ENCODE measurements at regions not wholly inside any gene's neighbourhood (a gene's known extent, or its start where the extent isn't known, plus 50 kb on each side); places are given as distances from the start of the nearest gene placed in this dataset.

DNA sequence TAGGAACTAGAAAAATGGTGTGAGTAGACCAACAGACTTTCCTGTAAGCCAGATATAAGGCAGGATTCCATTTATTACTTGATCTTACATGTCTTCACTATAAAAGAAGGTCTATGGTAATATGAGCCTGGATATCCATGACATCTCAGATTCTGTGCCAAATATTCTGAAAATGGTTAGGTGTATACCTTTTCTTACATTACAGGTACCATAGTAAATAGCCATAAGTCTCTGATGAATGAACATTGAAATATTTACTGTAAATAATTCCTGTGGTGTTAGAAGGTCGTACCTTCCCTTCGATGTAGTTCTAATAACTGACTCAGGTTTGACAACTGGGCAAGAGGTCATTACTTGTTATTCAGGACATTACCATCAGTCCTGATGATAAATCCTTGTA lies 657.9 kb downstream of the BRINP3 start:
- DNase-seq (ENCODE audit: low spot score) (no peak), ATAC-seq (no peak)

DNA sequence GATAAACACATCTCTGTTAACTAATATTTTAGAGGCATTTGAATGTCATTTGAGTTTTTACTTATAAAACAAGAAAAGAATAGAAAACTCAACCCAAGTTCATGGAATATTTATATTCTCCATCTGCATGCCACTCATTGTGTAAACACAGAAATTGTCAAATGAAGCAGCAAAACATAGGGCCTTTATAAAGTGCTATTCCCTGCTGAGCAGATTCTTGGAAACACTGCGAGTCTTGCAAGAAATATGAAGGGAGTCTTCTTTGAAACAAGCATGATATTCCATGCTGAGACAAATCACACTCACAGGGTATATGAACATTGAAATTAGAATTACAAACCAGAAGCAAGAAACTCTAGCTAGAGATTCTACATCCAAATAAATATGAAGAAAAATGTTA lies 655.8 kb downstream of the BRINP3 start:
- ATAC-seq (no peak), DNase-seq (ENCODE audit: low spot score) (no peak)

DNA sequence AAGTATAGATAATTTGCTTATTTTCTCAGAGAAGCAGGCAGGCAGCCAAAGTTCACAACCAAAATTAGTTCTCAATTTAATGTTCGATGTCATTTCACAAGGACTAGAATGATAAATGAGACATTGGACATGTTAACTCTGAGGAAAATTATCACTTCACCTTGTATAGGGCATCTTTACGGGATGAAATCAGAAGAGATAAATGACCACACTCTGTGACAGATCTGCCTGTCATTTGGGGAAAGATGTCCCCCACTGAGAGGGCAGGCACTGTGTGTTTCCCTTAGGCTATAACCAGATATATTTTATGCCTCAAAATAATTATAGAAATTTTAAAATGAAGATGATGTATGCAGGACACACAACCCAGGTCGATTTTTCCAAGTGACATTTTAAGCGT lies 642.9 kb downstream of the BRINP3 start:
- ATAC-seq: no peak
- DNase-seq (ENCODE audit: low spot score): no peak

DNA sequence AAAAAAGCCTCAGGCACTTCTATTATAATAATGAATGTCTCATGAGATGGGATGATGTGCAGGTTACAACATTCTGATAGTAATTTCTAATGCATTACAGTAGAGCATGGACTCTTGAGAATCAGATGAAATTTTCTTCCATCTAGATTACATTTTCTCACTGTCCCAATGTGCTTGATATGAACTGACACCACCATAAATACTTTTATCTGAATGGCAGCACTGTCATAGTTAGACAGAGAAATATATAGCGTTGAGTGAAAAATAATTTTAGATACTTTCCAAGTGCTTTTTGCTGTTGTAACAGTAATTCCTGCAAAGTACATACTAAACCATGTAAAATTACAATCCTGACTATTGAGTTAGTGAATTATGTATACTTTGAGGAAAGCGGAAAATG lies 630.1 kb downstream of the BRINP3 start:
- no peak for ATAC-seq
- no peak for DNase-seq (ENCODE audit: low spot score)

DNA sequence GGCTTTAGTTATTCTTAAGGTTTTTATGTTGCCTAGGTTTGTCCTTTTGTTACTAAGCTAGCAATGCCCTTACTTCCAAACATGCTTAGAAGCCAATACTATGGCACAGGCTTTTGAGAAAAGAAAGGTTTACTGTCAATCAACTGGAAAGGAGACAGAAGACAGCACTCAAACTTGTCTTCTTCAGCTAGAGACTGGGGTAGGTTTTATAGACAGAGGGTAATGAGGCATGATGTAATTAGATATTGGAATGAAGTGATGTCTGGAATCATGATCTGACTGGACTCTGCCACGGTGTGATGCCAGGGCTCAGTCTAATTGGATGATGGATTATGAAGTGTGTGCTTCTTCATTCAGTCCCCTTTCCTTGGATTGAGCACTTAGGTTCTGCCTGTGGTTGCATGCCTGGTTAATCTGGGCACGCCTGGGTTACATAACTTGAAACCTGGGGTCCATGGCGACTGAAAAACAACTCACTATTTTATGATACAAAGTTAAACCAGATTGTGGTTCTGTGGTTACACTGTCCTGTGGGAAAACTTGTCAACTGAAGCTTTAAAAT lies 625.8 kb downstream of the BRINP3 start:
- DNase-seq (ENCODE audit: low spot score) (no peak), ATAC-seq (no peak)

DNA sequence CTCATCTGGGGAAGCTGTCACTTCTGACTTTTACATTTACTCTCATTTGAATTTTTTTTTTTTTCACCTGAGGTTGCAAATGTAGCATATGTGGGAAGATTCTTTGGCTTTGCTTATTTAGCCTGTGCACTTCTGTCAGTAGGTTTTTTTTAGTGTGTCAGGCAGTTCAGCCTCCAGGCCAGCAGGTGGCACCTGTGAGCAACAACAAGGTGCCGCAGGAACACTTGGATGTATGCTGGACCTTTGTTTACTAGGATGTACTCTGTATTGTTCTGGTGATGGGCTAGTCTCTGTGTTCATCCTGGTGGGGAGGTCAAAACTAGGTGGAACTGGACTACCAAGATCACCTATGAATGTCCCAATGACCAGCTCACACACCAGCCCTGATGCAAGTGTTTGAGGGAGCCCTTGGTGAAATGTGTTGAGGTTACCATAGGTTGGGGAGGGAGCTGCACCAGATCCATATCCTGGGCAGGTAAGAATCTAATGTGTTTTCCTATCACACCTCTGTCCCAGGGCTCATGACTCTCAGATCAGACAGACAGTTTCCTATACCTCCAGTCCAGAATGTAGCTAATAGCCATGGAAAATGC lies 618.2 kb downstream of the BRINP3 start:
- DNase-seq (ENCODE audit: low spot score) (no peak), ATAC-seq (no peak)

DNA sequence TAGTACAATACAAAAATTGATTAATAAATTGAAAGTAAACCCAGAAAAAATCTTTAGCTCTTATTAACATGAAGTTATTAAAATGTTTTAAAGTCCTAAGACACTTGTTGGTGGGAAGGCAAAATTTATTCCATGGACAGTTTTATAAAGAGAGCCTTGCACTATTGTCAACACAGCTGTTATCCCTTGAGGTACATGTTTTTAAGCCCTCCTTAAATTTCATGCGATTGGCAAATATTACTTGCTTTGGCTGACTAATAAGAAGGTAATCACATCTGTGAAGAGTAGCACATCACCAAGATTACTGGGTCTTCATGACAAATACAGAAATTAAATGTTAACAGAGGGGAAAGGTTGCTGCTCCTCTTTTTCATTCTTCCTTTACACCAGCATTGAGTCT lies 611.1 kb downstream of the BRINP3 start:
- DNase-seq (ENCODE audit: low spot score) (no peak), ATAC-seq (no peak)

DNA sequence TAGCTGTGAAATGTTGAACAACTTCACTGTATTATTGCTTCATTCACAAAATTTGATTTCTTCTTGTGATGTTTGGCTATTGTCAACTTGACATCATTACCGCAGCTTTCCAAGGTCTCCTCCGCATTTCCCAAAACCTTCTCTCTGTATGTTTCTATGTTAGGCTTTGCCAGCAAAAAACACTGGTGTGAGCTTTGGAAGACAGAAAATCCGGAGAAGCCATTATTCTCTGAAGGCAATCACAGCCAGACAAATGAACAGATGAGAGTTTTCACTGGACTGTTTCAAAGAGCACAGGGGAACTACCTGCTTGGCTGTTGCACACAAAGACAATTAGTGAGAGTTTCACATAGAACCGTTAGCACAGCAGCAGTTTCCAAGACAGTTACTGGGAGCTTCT lies 609.6 kb downstream of the BRINP3 start:
- no peak for DNase-seq (ENCODE audit: low spot score)
- no peak for ATAC-seq

DNA sequence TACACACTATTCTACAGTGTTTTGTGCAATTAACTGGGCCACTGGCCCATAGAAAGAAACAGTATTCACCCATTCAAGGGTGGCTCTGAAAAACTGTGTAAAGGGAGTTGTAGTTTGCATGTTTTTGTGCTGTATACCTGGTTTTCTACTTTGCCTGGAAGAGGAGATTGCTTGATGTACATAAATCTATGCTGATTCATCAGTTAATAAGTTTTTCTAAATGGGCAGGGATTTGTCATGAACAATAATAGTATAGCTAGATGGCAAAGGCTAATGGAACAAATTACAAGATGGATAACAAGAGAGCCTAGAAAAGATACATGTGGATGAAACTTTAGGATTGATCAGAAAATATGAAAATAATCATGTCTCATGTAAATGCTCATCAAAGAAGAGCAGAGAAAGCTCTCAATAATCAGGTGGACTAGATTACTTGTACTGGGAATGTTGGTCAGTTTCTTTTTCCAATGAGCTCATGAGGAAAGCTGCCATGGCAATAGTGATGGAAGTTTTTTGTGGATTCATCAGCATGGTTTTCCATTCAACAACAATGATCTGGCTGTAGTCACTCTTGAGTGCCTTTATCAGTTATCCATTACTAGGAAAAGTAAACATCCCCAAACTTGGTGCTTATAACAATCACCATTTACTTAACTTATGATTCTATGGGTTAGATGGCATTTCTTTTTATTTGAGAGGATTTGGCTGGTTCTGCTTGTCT lies 602.8 kb downstream of the BRINP3 start:
- DNase-seq (ENCODE audit: low spot score): no peak
- ATAC-seq: no peak

DNA sequence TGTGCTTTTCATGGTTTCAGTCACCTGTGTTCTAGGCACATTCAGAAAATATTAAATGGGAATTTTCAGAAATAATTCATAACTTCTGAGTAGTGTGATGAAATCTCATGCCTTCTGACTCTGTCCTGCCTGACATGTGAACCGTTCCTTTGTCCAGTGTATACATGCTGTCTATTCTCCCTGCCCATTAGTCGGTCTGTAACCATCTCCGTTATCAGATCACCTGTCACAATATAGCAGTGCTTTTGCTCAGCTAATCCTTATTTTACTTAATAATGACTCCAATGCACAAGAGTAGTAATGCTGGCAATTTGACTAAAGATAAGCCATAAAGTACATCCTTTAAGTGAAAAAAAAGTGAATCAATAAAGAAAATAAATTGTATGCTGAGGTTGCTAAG lies 597.5 kb downstream of the BRINP3 start:
- no peak for DNase-seq (ENCODE audit: low spot score)
- no peak for ATAC-seq

DNA sequence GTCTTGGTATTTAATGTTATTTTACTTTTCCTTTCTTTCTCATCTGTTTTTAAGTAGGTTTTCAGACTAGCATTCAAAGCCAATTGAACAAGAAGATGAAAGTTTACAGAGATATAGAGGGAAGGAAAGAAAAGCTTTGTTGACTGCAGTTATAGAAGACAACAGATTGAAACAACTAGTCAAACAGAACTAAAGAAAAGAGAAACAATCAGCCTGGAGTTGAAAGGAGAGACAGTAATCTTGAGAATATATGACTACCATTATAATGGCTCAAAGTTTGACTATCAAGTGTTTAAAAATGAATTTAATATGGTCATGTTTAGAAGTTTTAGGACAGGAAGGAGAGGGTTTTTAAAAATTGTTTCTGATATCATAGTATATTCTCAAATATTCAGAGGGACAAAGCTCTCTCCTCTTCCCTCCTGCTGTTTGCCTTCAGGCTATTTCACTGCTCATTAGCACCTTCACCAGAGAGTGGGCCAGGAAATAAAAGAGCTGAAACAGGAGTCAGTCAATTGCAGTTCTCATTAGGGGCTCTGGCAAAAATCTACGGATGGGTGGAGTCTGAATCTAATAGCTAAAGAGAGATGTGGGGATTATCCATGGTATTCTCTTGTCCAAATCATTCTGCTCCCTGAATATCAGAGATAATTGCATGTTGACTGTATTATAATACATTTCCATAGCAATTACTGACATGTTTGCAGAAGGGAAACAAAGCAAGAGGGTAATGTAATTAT lies 577.8 kb downstream of the BRINP3 start:
- DNase-seq (ENCODE audit: low spot score): no peak
- no peak for ATAC-seq

DNA sequence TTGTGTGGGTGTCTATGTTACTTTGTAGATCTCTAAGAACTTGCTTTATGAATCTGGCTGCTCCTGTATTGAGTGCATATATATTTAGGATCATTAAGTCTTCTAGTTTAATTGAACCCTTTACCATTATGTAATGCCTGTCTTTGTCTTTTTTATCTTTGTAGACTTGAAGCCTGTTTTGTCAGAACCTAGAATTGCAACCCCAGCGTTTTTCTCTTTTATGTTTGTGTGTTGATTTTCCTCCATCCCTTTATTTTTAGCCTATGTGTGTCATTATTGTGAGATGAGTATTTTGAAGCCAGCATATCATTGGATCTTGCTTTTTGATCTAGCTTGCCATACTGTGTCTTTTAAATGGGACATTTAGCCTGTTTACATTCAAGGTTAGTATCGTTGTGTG lies 573.2 kb downstream of the BRINP3 start:
- no peak for ATAC-seq
- DNase-seq (ENCODE audit: low spot score): no peak

DNA sequence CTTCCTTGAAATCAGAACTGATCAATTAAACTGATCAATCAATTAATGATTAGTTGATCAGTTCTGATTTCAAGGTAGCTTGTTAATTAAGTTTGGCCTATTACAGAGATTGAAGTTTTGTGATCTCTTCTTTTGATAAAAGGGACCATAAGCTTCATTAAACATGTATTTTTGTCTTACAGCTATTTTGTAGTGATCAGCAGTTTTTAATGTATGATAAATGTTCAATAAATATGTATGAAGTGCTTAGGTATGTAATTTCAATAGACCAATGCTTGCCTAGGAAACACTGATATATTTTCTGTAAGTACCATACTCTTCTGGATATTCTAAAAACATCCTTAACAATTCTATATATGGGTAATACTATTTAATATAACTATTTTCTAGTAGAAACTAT lies 569.6 kb downstream of the BRINP3 start:
- ATAC-seq: no peak
- no peak for DNase-seq (ENCODE audit: low spot score)

DNA sequence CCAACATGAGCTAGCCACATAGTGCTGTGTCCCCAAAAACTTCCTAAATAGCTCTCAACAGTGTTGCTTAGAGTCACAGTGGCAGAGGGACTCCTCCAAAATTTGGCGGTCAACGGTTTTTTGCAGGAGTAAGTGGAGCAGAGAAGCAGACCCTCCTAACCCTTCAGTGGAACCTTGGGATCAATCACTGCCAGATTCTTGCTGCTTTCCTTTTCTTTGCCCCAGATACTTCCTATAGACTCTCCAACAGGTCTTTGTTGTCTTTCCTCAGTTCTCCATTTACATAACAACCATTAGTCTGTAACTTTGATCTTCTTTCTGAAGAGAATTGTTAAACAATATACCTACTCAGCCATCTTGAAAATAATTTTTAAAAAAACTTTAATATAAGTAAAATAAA lies 556.1 kb downstream of the BRINP3 start:
- ATAC-seq: no peak
- no peak for DNase-seq (ENCODE audit: low spot score)

DNA sequence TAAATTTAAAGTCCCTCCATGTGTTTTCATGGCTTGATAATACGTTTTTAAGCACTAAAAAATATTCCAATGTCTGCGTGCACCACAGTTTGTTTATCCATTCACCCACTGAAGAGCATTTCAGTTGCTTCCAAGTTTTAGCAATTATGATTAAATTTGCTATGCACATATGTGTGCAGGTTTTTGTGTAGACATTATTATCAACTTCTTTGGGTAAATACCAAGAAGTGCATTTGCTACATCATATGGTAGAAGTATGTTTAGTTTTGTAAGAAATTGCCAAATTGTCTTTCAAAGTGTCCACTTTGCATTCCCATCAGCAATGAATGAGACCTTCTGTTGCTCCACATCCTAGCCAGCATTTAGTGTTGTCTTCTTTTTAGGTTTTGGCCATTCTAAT lies 550.0 kb downstream of the BRINP3 start:
- ATAC-seq (no peak), DNase-seq (ENCODE audit: low spot score) (no peak)

DNA sequence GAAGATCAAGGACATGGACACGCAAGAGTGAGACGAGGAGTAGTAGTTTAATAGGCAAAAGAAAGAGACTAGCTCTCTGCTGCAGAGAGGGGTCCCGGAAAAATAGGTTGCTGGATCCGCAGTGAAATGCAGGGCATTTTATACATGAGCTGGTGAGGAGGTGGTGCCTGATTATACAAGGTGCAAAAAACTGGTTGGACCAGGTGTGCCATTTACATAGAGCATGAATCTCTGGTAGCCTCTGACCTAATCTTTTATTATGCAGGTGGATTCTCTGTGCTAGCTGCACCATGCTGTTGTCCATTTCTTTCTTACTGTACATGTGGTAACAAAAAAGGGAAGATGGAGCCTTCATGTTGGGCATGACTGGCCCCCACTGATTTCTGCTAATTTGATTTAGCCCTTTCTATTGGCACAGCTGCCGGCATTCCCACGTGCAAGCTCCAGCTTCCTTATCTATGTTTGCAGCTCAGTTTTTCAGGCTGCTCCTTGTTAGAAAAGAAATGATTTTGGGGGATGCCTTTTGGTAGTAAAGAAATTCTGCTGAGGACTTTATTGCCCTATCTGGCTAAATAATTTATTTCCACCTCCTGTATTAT lies 548.1 kb downstream of the BRINP3 start:
- DNase-seq (ENCODE audit: low spot score) (no peak), ATAC-seq (no peak)

DNA sequence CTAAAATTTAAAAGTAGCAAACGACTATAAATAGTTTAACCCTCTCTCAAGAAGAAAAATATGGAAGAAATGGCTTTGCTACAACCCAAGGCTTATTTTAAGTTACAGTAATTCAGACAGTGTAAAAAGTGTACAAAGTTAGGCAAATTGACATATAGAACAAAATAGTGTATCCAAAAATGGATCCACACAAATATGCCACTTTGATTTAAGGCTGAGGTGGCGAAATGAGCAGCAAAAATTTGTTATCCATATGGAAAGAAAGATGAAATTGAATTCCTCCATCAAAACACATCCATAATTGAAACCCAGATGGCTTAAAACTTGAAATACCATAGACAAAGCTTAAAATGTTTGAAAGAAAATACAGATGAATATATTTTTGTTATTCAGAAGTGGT lies 540.8 kb downstream of the BRINP3 start:
- DNase-seq (ENCODE audit: low spot score) (no peak), ATAC-seq (no peak)

DNA sequence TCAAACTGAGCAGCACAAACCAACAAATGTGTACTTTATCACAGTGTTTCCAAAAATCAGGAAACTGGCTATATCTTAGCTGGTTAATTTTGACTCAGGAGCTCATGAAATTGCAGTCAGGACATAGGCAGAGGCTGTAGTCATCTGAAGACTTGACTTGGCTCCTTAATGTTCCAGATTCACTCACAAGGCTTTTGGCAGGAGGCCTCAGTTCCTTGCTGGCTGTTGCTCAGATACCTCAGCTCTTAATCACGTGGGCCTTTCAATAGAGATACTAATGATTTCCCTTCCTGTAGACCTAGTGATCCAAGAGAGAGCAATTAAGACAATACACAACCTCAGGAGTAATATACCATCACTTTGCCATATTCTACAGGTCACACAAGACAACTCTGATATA lies 537.7 kb downstream of the BRINP3 start:
- no peak for ATAC-seq
- DNase-seq (ENCODE audit: low spot score): no peak

DNA sequence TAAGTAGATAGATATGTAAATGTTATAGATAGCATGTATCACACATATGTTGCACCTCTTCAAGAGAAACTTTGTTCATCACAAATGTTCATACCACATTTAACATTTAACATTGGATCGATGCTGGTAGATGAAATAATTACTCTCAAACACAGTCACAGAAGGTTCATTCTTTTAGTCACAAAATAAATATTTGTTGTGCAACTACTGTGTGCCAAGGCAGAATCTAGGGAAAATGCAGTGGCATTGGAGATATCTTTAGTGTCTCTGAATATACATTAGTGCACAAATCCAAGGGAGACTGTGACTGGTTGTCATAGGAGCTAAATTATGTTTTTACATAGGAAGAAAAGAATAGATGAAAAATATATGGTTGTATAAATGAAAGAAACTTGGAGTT lies 535.7 kb downstream of the BRINP3 start:
- ATAC-seq: no peak

DNA sequence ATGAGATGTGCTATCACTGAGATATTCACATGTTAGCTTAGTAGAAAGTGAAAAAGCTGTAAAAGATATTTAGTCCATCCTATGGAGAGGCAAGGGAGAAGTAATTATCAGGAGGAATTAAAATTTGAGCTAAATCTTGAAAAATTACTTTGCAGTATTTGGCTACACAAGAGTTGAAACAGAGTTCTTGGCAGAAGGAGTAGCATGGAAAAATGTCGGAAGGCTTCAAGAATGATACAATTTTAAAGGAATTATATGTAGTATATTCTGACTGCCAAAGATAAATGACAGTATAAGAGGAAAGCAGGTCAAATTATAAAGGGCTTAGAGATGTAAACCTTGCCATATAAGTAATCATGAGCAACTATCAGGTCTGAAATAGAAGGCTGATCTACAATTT lies 518.9 kb downstream of the BRINP3 start:
- ATAC-seq (no peak), DNase-seq (ENCODE audit: low spot score) (no peak)

More for the DNA sequence above, 535.7 kb downstream of the BRINP3 start:
- DNase-seq (ENCODE audit: low spot score): no peak

DNA sequence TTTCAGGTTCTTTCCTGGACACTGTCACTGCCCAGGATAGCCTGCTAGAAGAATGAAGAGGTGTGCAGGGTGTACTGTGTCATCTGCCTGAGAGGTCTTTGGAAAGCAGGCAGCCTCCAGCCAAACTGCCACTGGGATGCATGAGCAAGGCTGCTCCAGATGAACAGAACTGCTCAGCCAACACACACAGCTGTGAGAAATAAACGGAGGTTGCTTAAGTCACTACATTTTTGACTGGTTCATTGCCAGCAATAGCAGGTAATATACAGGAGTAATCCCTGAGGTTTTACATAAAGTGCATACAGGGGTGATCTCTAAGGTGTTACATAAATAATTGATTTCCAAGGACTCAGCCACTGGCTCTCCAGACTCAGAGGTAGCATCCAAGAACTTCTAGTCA lies 516.9 kb downstream of the BRINP3 start:
- ATAC-seq: no peak
- DNase-seq (ENCODE audit: low spot score): no peak

DNA sequence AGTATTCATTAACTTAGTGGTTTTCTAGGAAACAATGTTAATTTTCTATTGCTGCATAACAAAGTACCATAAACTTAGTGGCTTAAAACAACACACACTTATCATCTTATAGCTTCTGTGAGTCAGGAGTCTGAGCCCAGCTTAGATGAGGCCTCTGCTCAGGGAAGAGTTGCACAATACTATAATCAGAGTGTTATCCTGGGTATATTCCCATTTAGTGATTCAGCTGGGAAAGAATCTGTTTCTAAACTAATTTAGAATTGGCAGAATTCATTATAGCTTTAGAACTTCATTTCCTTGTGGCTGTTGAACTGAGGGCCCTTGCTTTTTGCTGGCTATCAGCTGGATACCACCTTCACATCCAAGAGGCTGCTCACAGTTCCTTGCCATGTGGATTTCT lies 515.5 kb downstream of the BRINP3 start:
- ATAC-seq: no peak

More for the DNA sequence above, 515.5 kb downstream of the BRINP3 start:
- DNase-seq (ENCODE audit: low spot score): no peak

All from left lobe of liver (tissue), 2 donors.